ENCODE measurements at regions not wholly inside any gene's neighbourhood (a gene's known extent, or its start where the extent isn't known, plus 50 kb on each side); places are given as distances from the start of the nearest gene placed in this dataset.

- Mint-ChIP-seq H3K27me3 (peaks cover 1% of the 10 kb centered on the region), H3K36me3 (no peaks in the 10 kb centered on the region), H3K27ac (no peak overlapping the region), H3K4me3 (no peak overlapping the region), H3K9me3 (ENCODE audit: low read depth) (no peaks in the 10 kb centered on the region), H3K4me1 (ENCODE audit: low read depth) (no peaks in the 10 kb centered on the region)
Measured at GRCh38 chr4:100721077-100721476, 203.3 kb upstream of the EMCN start.

GRCh38 chr4:100716416-100716815, 198.6 kb upstream of the EMCN start:
- Mint-ChIP-seq H3K27me3 (peaks cover 1% of the 10 kb centered on the region), H3K9me3 (ENCODE audit: low read depth) (peaks cover 6% of the 10 kb centered on the region), H3K4me3 (no peak overlapping the region), H3K27ac (no peak overlapping the region), H3K4me1 (ENCODE audit: low read depth) (no peaks in the 10 kb centered on the region), H3K36me3 (no peaks in the 10 kb centered on the region)

- Mint-ChIP-seq H3K27ac (no peak overlapping the region), H3K27me3 (no peaks in the 10 kb centered on the region), H3K9me3 (ENCODE audit: low read depth) (no peaks in the 10 kb centered on the region), H3K4me1 (ENCODE audit: low read depth) (no peaks in the 10 kb centered on the region), H3K36me3 (no peaks in the 10 kb centered on the region), H3K4me3 (no peak overlapping the region)
Measured at GRCh38 chr4:100708776-100709175, 191.0 kb upstream of the EMCN start.

- Mint-ChIP-seq H3K4me3 (no peak overlapping the region), H3K27me3 (no peaks in the 10 kb centered on the region), H3K36me3 (no peaks in the 10 kb centered on the region), H3K9me3 (ENCODE audit: low read depth) (no peaks in the 10 kb centered on the region), H3K27ac (no peak overlapping the region), H3K4me1 (ENCODE audit: low read depth) (no peaks in the 10 kb centered on the region)
Measured at GRCh38 chr4:100707786-100708185, 190.0 kb upstream of the EMCN start.

GRCh38 chr4:100696531-100696930, 178.7 kb upstream of the EMCN start:
- Mint-ChIP-seq H3K4me3 (no peak overlapping the region), H3K36me3 (no peaks in the 10 kb centered on the region), H3K4me1 (ENCODE audit: low read depth) (no peaks in the 10 kb centered on the region), H3K9me3 (ENCODE audit: low read depth) (no peaks in the 10 kb centered on the region), H3K27ac (no peak overlapping the region), H3K27me3 (no peaks in the 10 kb centered on the region)

GRCh38 chr4:100695871-100696270, 178.0 kb upstream of the EMCN start:
- Mint-ChIP-seq H3K4me3 (no peak overlapping the region), H3K36me3 (no peaks in the 10 kb centered on the region), H3K27me3 (no peaks in the 10 kb centered on the region), H3K9me3 (ENCODE audit: low read depth) (no peaks in the 10 kb centered on the region), H3K4me1 (ENCODE audit: low read depth) (no peaks in the 10 kb centered on the region), H3K27ac (no peak overlapping the region)

- H3K27ac Mint-ChIP-seq: no peak overlapping the region
- no peaks in the 10 kb centered on the region for H3K36me3 Mint-ChIP-seq
- H3K9me3 Mint-ChIP-seq (ENCODE audit: low read depth): no peaks in the 10 kb centered on the region
- H3K27me3 Mint-ChIP-seq: no peaks in the 10 kb centered on the region
- no peak overlapping the region for H3K4me3 Mint-ChIP-seq
- no peaks in the 10 kb centered on the region for H3K4me1 Mint-ChIP-seq (ENCODE audit: low read depth)
Measured at GRCh38 chr4:100695039-100695654, 177.3 kb upstream of the EMCN start.

- no peaks in the 10 kb centered on the region for H3K9me3 Mint-ChIP-seq (ENCODE audit: low read depth)
- H3K4me1 Mint-ChIP-seq (ENCODE audit: low read depth): no peaks in the 10 kb centered on the region
- H3K36me3 Mint-ChIP-seq: no peaks in the 10 kb centered on the region
- no peaks in the 10 kb centered on the region for H3K27me3 Mint-ChIP-seq
- H3K27ac Mint-ChIP-seq: no peak overlapping the region
- no peak overlapping the region for H3K4me3 Mint-ChIP-seq
Measured at GRCh38 chr4:100694467-100694866, 176.6 kb upstream of the EMCN start.

GRCh38 chr4:100690812-100691211, 173.0 kb upstream of the EMCN start:
- H3K9me3 Mint-ChIP-seq (ENCODE audit: low read depth): no peaks in the 10 kb centered on the region
- H3K4me1 Mint-ChIP-seq (ENCODE audit: low read depth): no peaks in the 10 kb centered on the region
- H3K4me3 Mint-ChIP-seq: no peak overlapping the region
- peaks cover 2% of the 10 kb centered on the region for H3K27me3 Mint-ChIP-seq
- no peak overlapping the region for H3K27ac Mint-ChIP-seq
- H3K36me3 Mint-ChIP-seq: no peaks in the 10 kb centered on the region

- no peak overlapping the region for H3K4me3 Mint-ChIP-seq
- no peak overlapping the region for H3K27ac Mint-ChIP-seq
- H3K9me3 Mint-ChIP-seq (ENCODE audit: low read depth): peaks cover 4% of the 10 kb centered on the region
Measured at GRCh38 chr4:100688368-100688767, 170.5 kb upstream of the EMCN start.

GRCh38 chr4:100682477-100683218, 164.8 kb upstream of the EMCN start:
- Mint-ChIP-seq H3K27me3 (peaks cover 2% of the 10 kb centered on the region), H3K4me3 (no peak overlapping the region), H3K9me3 (ENCODE audit: low read depth) (peaks cover 4% of the 10 kb centered on the region), H3K27ac (no peak overlapping the region), H3K36me3 (peaks cover 2% of the 10 kb centered on the region), H3K4me1 (ENCODE audit: low read depth) (no peaks in the 10 kb centered on the region)

More at GRCh38 chr4:100688368-100688767, 170.5 kb upstream of the EMCN start:
- Mint-ChIP-seq H3K36me3 (peaks cover 2% of the 10 kb centered on the region), H3K27me3 (peaks cover 2% of the 10 kb centered on the region), H3K4me1 (ENCODE audit: low read depth) (no peaks in the 10 kb centered on the region)

- H3K9me3 Mint-ChIP-seq (ENCODE audit: low read depth): peaks cover 4% of the 10 kb centered on the region
- peaks cover 2% of the 10 kb centered on the region for H3K36me3 Mint-ChIP-seq
- peaks cover 2% of the 10 kb centered on the region for H3K27me3 Mint-ChIP-seq
- no peaks in the 10 kb centered on the region for H3K4me1 Mint-ChIP-seq (ENCODE audit: low read depth)
- no peak overlapping the region for H3K4me3 Mint-ChIP-seq
- no peak overlapping the region for H3K27ac Mint-ChIP-seq
Measured at GRCh38 chr4:100681289-100681688, 163.5 kb upstream of the EMCN start.

GRCh38 chr4:100679926-100680325, 162.1 kb upstream of the EMCN start:
- Mint-ChIP-seq H3K36me3 (peaks cover 2% of the 10 kb centered on the region), H3K27ac (no peak overlapping the region), H3K4me3 (no peak overlapping the region), H3K9me3 (ENCODE audit: low read depth) (peaks cover 4% of the 10 kb centered on the region), H3K4me1 (ENCODE audit: low read depth) (no peaks in the 10 kb centered on the region), H3K27me3 (peaks cover 2% of the 10 kb centered on the region)

- no peaks in the 10 kb centered on the region for H3K9me3 Mint-ChIP-seq (ENCODE audit: low read depth)
- no peaks in the 10 kb centered on the region for H3K4me1 Mint-ChIP-seq (ENCODE audit: low read depth)
- no peak overlapping the region for H3K27ac Mint-ChIP-seq
- H3K27me3 Mint-ChIP-seq: no peaks in the 10 kb centered on the region
- no peak overlapping the region for H3K4me3 Mint-ChIP-seq
- no peaks in the 10 kb centered on the region for H3K36me3 Mint-ChIP-seq
Measured at GRCh38 chr4:100674976-100675375, 157.2 kb upstream of the EMCN start.

GRCh38 chr4:100657187-100657586, 139.4 kb upstream of the EMCN start:
- H3K27me3 Mint-ChIP-seq: no peaks in the 10 kb centered on the region
- no peaks in the 10 kb centered on the region for H3K4me1 Mint-ChIP-seq (ENCODE audit: low read depth)
- no peaks in the 10 kb centered on the region for H3K36me3 Mint-ChIP-seq
- no peak overlapping the region for H3K4me3 Mint-ChIP-seq
- no peak overlapping the region for H3K27ac Mint-ChIP-seq
- H3K9me3 Mint-ChIP-seq (ENCODE audit: low read depth): no peaks in the 10 kb centered on the region
